Activated T-helper 1 cell treated with anti-CD3 and anti-CD28 coated beads, Interleukin-12 subunit alpha, Interleukin-12 subunit beta, Interleukin-2, Interleukin-4 antibody, amounts not matched to agents 30 ng/mL and 10 ng/mL and 1 ng/mL, durations not matched to agents 14 hours and 24 hours and 36 hours (primary cell): ENCODE measurements at regions not wholly inside any gene's neighbourhood (a gene's known extent, or its start where the extent isn't known, plus 50 kb on each side); places are given as distances from the start of the nearest gene placed in this dataset.
"Not testable (repeated sequence)": the region's sequence is repeated elsewhere in the genome, so short reads cannot be mapped to it uniquely, and the experiment has no call there.

Source experiments
- DNase-seq: peaks from one replicate; pipeline ENCODE4 v3.0.0; 2021; ENCODE audit warnings: low spot score
- H3K27ac Mint-ChIP-seq: one replicate; pipeline ENCODE4 v1.8.0; 2021; ENCODE audit warnings: mild to moderate bottlenecking, mixed read lengths
- H3K27me3 Mint-ChIP-seq: one replicate; pipeline ENCODE4 v1.8.0; 2022; ENCODE audit warnings: mild to moderate bottlenecking, moderate library complexity, mixed read lengths; ENCODE audit not compliant: insufficient read depth
- H3K36me3 Mint-ChIP-seq: one replicate; pipeline ENCODE4 v1.8.0; 2021; ENCODE audit warnings: low read depth, mixed read lengths
- H3K4me1 Mint-ChIP-seq: one replicate; pipeline ENCODE4 v1.8.0; 2021; ENCODE audit warnings: low read depth, mixed read lengths
- H3K4me3 Mint-ChIP-seq: one replicate; pipeline ENCODE4 v1.8.0; 2021; ENCODE audit warnings: mild to moderate bottlenecking, moderate library complexity, mixed read lengths
- H3K9me3 Mint-ChIP-seq: one replicate; pipeline ENCODE4 v1.8.0; 2021; ENCODE audit warnings: mixed read lengths
- intact Hi-C: fragments of 100-400 bp; cut with micrococcal nuclease; formaldehyde crosslinking; loops from one replicate; pipeline ENCODE4 v1.15.1; 2024

- no peaks in the 10 kb centered on the region for H3K27me3 Mint-ChIP-seq
- no peaks in the 10 kb centered on the region for H3K36me3 Mint-ChIP-seq
- H3K27ac Mint-ChIP-seq: no peak overlapping the region
Observed at GRCh38 chr11:103735497-103736032, 300.9 kb upstream of the DDI1 start.

GRCh38 chr11:103736315-103737036 lies 300.0 kb upstream of the DDI1 start:
- intact Hi-C loops: no loop called here
- H3K27ac Mint-ChIP-seq: no peak overlapping the region

More at GRCh38 chr11:103735497-103736032, 300.9 kb upstream of the DDI1 start:
- intact Hi-C loops: no loop called here
- DNase-seq: no peak
- no peak overlapping the region for H3K4me3 Mint-ChIP-seq
- peaks cover 6% of the 10 kb centered on the region for H3K4me1 Mint-ChIP-seq
- H3K9me3 Mint-ChIP-seq: peaks cover 4% of the 10 kb centered on the region

GRCh38 chr11:103737037-103737622 lies 299.3 kb upstream of the DDI1 start:
- no peak for DNase-seq
- intact Hi-C loops: no loop called here
- Mint-ChIP-seq H3K4me1 (peaks cover 6% of the 10 kb centered on the region), H3K36me3 (no peaks in the 10 kb centered on the region), H3K27ac (no peak overlapping the region), H3K4me3 (no peak overlapping the region), H3K9me3 (peaks cover 4% of the 10 kb centered on the region), H3K27me3 (no peaks in the 10 kb centered on the region)

More at GRCh38 chr11:103736315-103737036, 300.0 kb upstream of the DDI1 start:
- Mint-ChIP-seq H3K36me3 (no peaks in the 10 kb centered on the region), H3K27me3 (no peaks in the 10 kb centered on the region), H3K4me1 (peaks cover 6% of the 10 kb centered on the region), H3K4me3 (no peak overlapping the region), H3K9me3 (peaks cover 4% of the 10 kb centered on the region)
- no peak for DNase-seq

GRCh38 chr11:103737747-103738146 lies 298.7 kb upstream of the DDI1 start:
- no peak for DNase-seq
- no peaks in the 10 kb centered on the region for H3K27me3 Mint-ChIP-seq
- H3K36me3 Mint-ChIP-seq: no peaks in the 10 kb centered on the region
- H3K4me1 Mint-ChIP-seq: peaks cover 6% of the 10 kb centered on the region
- H3K4me3 Mint-ChIP-seq: no peak overlapping the region
- intact Hi-C loops: no loop called here
- no peak overlapping the region for H3K27ac Mint-ChIP-seq
- peaks cover 4% of the 10 kb centered on the region for H3K9me3 Mint-ChIP-seq

- H3K27me3 Mint-ChIP-seq, intact Hi-C loops, DNase-seq, H3K4me1 Mint-ChIP-seq, H3K36me3 Mint-ChIP-seq, H3K9me3 Mint-ChIP-seq: not testable (repeated sequence)
- Mint-ChIP-seq H3K4me3 (peak overlapping the region; percentile 56), H3K27ac (peak overlapping the region; percentile 9)
Observed at GRCh38 chr11:103739074-103739796, 297.2 kb upstream of the DDI1 start.

- H3K27ac Mint-ChIP-seq: no peak overlapping the region
- no peak for DNase-seq
- peaks cover 2% of the 10 kb centered on the region for H3K9me3 Mint-ChIP-seq
- H3K36me3 Mint-ChIP-seq: no peaks in the 10 kb centered on the region
- H3K4me1 Mint-ChIP-seq: peaks cover 3% of the 10 kb centered on the region
- intact Hi-C loops: no loop called here
- no peak overlapping the region for H3K4me3 Mint-ChIP-seq
- no peaks in the 10 kb centered on the region for H3K27me3 Mint-ChIP-seq
Observed at GRCh38 chr11:103744496-103745153, 291.8 kb upstream of the DDI1 start.

- Mint-ChIP-seq H3K4me3 (no peak overlapping the region), H3K27ac (no peak overlapping the region), H3K9me3 (no peaks in the 10 kb centered on the region), H3K4me1 (no peaks in the 10 kb centered on the region), H3K36me3 (no peaks in the 10 kb centered on the region), H3K27me3 (no peaks in the 10 kb centered on the region)
- DNase-seq: no peak
- intact Hi-C loops: no loop called here
Observed at GRCh38 chr11:103749158-103749557, 287.3 kb upstream of the DDI1 start.

GRCh38 chr11:103768816-103769215 lies 267.6 kb upstream of the DDI1 start:
- no peak overlapping the region for H3K4me3 Mint-ChIP-seq
- no peaks in the 10 kb centered on the region for H3K4me1 Mint-ChIP-seq
- no peak overlapping the region for H3K27ac Mint-ChIP-seq
- no peaks in the 10 kb centered on the region for H3K9me3 Mint-ChIP-seq
- intact Hi-C loops: no loop called here
- no peaks in the 10 kb centered on the region for H3K27me3 Mint-ChIP-seq
- no peak for DNase-seq
- no peaks in the 10 kb centered on the region for H3K36me3 Mint-ChIP-seq

GRCh38 chr11:103773059-103773458 lies 263.4 kb upstream of the DDI1 start:
- H3K36me3 Mint-ChIP-seq: no peaks in the 10 kb centered on the region
- H3K4me3 Mint-ChIP-seq: no peak overlapping the region
- no peaks in the 10 kb centered on the region for H3K27me3 Mint-ChIP-seq
- no peak for DNase-seq
- intact Hi-C loops: no loop called here
- no peaks in the 10 kb centered on the region for H3K4me1 Mint-ChIP-seq
- no peak overlapping the region for H3K27ac Mint-ChIP-seq
- H3K9me3 Mint-ChIP-seq: no peaks in the 10 kb centered on the region

GRCh38 chr11:103773537-103773936 lies 262.9 kb upstream of the DDI1 start:
- H3K4me1 Mint-ChIP-seq: no peaks in the 10 kb centered on the region
- H3K27ac Mint-ChIP-seq: no peak overlapping the region
- intact Hi-C loops: no loop called here
- H3K9me3 Mint-ChIP-seq: no peaks in the 10 kb centered on the region
- H3K4me3 Mint-ChIP-seq: no peak overlapping the region
- H3K36me3 Mint-ChIP-seq: no peaks in the 10 kb centered on the region
- no peak for DNase-seq
- no peaks in the 10 kb centered on the region for H3K27me3 Mint-ChIP-seq

- no peaks in the 10 kb centered on the region for H3K36me3 Mint-ChIP-seq
- no peak overlapping the region for H3K4me3 Mint-ChIP-seq
- H3K27ac Mint-ChIP-seq: no peak overlapping the region
- intact Hi-C loops: no loop called here
- no peaks in the 10 kb centered on the region for H3K27me3 Mint-ChIP-seq
- no peak for DNase-seq
- no peaks in the 10 kb centered on the region for H3K4me1 Mint-ChIP-seq
- H3K9me3 Mint-ChIP-seq: no peaks in the 10 kb centered on the region
Observed at GRCh38 chr11:103779054-103779453, 257.4 kb upstream of the DDI1 start.

- no peak for DNase-seq
- no peak overlapping the region for H3K27ac Mint-ChIP-seq
- H3K4me1 Mint-ChIP-seq: no peaks in the 10 kb centered on the region
- H3K9me3 Mint-ChIP-seq: peaks cover 4% of the 10 kb centered on the region
- no peaks in the 10 kb centered on the region for H3K36me3 Mint-ChIP-seq
- no peak overlapping the region for H3K4me3 Mint-ChIP-seq
- H3K27me3 Mint-ChIP-seq: no peaks in the 10 kb centered on the region
- intact Hi-C loops: no loop called here
Observed at GRCh38 chr11:103789952-103790351, 246.5 kb upstream of the DDI1 start.
